ENCODE measurements at regions not wholly inside any gene's neighbourhood (a gene's known extent, or its start where the extent isn't known, plus 50 kb on each side); places are given as distances from the start of the nearest gene placed in this dataset.

GRCh38 chr2:238975408-238975807, 127.5 kb downstream of the TWIST2 start:
- no TSS peak for BruUV-seq (replicated peaks)
- POLR2A ChIA-PET: no interaction called here
- Histone ChIP-seq H3K27me3 (ENCODE audit: control insufficient read depth, insufficient read depth, low read length) (no peaks in the 10 kb centered on the region), H3K27ac (ENCODE audit: low read length) (peak overlapping the region; percentile 72), H3K4me1 (ENCODE audit: control insufficient read depth, insufficient read depth, low read length) (peaks cover 23% of the 10 kb centered on the region), H3K9me3 (ENCODE audit: control insufficient read depth, insufficient read depth, low read depth, low read length) (peaks cover 22% of the 10 kb centered on the region), H3K36me3 (ENCODE audit: control insufficient read depth, insufficient read depth, low read length) (no peaks in the 10 kb centered on the region), H3K4me3 (ENCODE audit: low read depth in 2 of 2, low read length in 2 of 2) (no peak overlapping the region)
- CTCF ChIA-PET: interaction anchor here (1.2 kb wide), 1 partner anchor 190 kb away, joined by 3 read pairs; no protein-coding TSS in a partner anchor
- no peak for ATAC-seq
- no peak for DNase-seq (ENCODE audit: low read depth, low spot score)
- in situ Hi-C loops (cut with HindIII; ENCODE audit: low pct_unique_long_range_greater_than_20kb, low sequenced_read_pairs): no loop called here
- TF ChIP-seq POLR2AphosphoS5 (IDR thresholded peaks at IDR 0.05; ENCODE audit: low read depth, low read length) (no peak), TCF7L2 (IDR thresholded peaks at IDR 0.05; ENCODE audit: low read depth, low read length) (no peak)
- TF ChIP-seq, protein P1, sequence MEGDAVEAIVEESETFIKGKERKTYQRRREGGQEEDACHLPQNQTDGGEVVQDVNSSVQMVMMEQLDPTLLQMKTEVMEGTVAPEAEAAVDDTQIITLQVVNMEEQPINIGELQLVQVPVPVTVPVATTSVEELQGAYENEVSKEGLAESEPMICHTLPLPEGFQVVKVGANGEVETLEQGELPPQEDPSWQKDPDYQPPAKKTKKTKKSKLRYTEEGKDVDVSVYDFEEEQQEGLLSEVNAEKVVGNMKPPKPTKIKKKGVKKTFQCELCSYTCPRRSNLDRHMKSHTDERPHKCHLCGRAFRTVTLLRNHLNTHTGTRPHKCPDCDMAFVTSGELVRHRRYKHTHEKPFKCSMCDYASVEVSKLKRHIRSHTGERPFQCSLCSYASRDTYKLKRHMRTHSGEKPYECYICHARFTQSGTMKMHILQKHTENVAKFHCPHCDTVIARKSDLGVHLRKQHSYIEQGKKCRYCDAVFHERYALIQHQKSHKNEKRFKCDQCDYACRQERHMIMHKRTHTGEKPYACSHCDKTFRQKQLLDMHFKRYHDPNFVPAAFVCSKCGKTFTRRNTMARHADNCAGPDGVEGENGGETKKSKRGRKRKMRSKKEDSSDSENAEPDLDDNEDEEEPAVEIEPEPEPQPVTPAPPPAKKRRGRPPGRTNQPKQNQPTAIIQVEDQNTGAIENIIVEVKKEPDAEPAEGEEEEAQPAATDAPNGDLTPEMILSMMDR (IDR thresholded peaks at IDR 0.05): no peak
- intact Hi-C loops (cut with micrococcal nuclease; ENCODE audit: unreplicated experiment): no loop called here

DNA sequence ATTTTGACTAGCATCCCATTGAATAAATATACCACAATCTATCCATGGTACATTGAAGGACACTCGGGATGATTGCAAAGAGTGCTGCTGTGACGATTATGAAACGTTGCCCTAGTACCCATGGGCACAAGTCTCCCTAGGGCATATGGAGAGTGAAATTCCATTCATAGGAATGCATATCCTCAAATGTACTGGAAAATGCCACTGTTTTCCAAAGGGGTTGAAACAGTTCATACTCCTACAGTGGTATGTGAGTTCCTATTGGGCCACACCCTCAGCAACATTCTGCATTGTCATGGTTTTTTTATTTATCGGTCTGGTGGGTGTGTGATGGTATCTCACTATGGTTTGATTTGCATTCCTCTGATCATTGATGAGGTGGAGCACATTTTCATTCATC, 130.6 kb downstream of the TWIST2 start:
- H3K36me3 ChIP-seq (ENCODE audit: control insufficient read depth, insufficient read depth, low read length): no peaks in the 10 kb centered on the region
- ChIA-PET CTCF (no interaction called here), POLR2A (no interaction called here)
- H3K27me3 ChIP-seq (ENCODE audit: control insufficient read depth, insufficient read depth, low read length): no peaks in the 10 kb centered on the region
- no peak overlapping the region for H3K4me3 ChIP-seq (ENCODE audit: low read depth in 2 of 2, low read length in 2 of 2)
- intact Hi-C loops (cut with micrococcal nuclease; ENCODE audit: unreplicated experiment) (no loop called here), in situ Hi-C loops (cut with HindIII; ENCODE audit: low pct_unique_long_range_greater_than_20kb, low sequenced_read_pairs) (no loop called here)
- H3K27ac ChIP-seq (ENCODE audit: low read length): no peak overlapping the region
- peaks cover 15% of the 10 kb centered on the region for H3K4me1 ChIP-seq (ENCODE audit: control insufficient read depth, insufficient read depth, low read length)
- BruUV-seq (replicated peaks): no TSS peak
- TF ChIP-seq REST (IDR thresholded peaks at IDR 0.05; ENCODE audit: insufficient read depth in 1 of 2, low read depth in 2 of 2, low read length in 1 of 2) (no peak), SIN3A (IDR thresholded peaks at IDR 0.05; ENCODE audit: borderline replicate concordance, insufficient read depth, low read depth, low read length) (no peak), POLR2AphosphoS5 (IDR thresholded peaks at IDR 0.05; ENCODE audit: low read depth, low read length) (no peak), TCF7L2 (IDR thresholded peaks at IDR 0.05; ENCODE audit: low read depth, low read length) (no peak)
- TF ChIP-seq, protein P1 (IDR thresholded peaks at IDR 0.05): no peak
- DNase-seq (ENCODE audit: low read depth, low spot score) (no peak), ATAC-seq (no peak)
- H3K9me3 ChIP-seq (ENCODE audit: control insufficient read depth, insufficient read depth, low read depth, low read length): peaks cover 22% of the 10 kb centered on the region
